Loucy (cell line): ENCODE measurements at regions not wholly inside any gene's neighbourhood (a gene's known extent, or its start where the extent isn't known, plus 50 kb on each side); places are given as distances from the start of the nearest gene placed in this dataset.
"Not testable (repeated sequence)": the region's sequence is repeated elsewhere in the genome, so short reads cannot be mapped to it uniquely, and the experiment has no call there.

Experiments used
- H2AFZ ChIP-seq: fragments of 200-600 bp; sonication (generic); 2 replicates; pipeline ENCODE4 v1.6.0; 2016; ENCODE audit warnings: antibody characterized with exemption, mild to moderate bottlenecking, low read length, moderate library complexity
- H3F3A ChIP-seq: fragments of 200-600 bp; 2 replicates; pipeline ENCODE4 v1.6.0; 2016; ENCODE audit warnings: antibody characterized with exemption, low read depth, mild to moderate bottlenecking
- H3K27me3 ChIP-seq: fragments of 200-600 bp; sonication (generic); 2 replicates; pipeline ENCODE4 v1.6.1; 2014; ENCODE audit warnings: low read length, mild to moderate bottlenecking; ENCODE audit not compliant: insufficient read depth, poor library complexity, severe bottlenecking
- H3K36me3 ChIP-seq: fragments of 200-600 bp; sonication (generic); 2 replicates; pipeline ENCODE4 v1.6.1; 2016; ENCODE audit warnings: low read length; ENCODE audit not compliant: insufficient read depth
- H3K4me1 ChIP-seq: fragments of 200-600 bp; sonication (generic); 2 replicates; pipeline ENCODE4 v1.5.1; 2014; ENCODE audit warnings: low read length, mild to moderate bottlenecking; ENCODE audit not compliant: insufficient read depth, poor library complexity, severe bottlenecking
- H3K4me2 ChIP-seq: fragments of 200-600 bp; sonication (generic); 2 replicates; pipeline ENCODE4 v1.6.0; 2014; ENCODE audit warnings: antibody characterized with exemption, low read length, low read depth, mild to moderate bottlenecking; ENCODE audit not compliant: poor library complexity, severe bottlenecking
- H3K4me3 ChIP-seq: fragments of 200-600 bp; sonication (generic); 2 replicates; pipeline ENCODE4 v1.5.1; 2014; ENCODE audit warnings: low read length, mild to moderate bottlenecking, mixed read lengths; ENCODE audit not compliant: poor library complexity, severe bottlenecking
- H3K79me2 ChIP-seq: fragments of 200-600 bp; sonication (generic); 2 replicates; pipeline ENCODE4 v1.6.1; 2014; ENCODE audit warnings: low read length; ENCODE audit not compliant: insufficient read depth
- H3K9ac ChIP-seq: fragments of 200-600 bp; sonication (generic); 2 replicates; pipeline ENCODE4 v1.6.0; 2014; ENCODE audit warnings: mild to moderate bottlenecking, low read depth, low read length, moderate library complexity; ENCODE audit not compliant: poor library complexity, severe bottlenecking
- H3K9me2 ChIP-seq: fragments of 200-600 bp; sonication (generic); replicated peaks from 2 replicates; pipeline ENCODE4 v1.6.1; 2016; ENCODE audit warnings: low read depth, low read length, mixed read lengths
- H3K9me3 ChIP-seq: fragments of 200-600 bp; sonication (generic); 2 replicates; pipeline ENCODE4 v1.6.1; 2014; ENCODE audit warnings: mild to moderate bottlenecking, antibody characterized with exemption, low read length, low read depth; ENCODE audit not compliant: insufficient read depth
- H4K20me1 ChIP-seq: fragments of 200-600 bp; sonication (generic); 2 replicates; pipeline ENCODE4 v1.6.0; 2014; ENCODE audit warnings: antibody characterized with exemption, low read length, mild to moderate bottlenecking; ENCODE audit not compliant: insufficient read depth, poor library complexity, severe bottlenecking
- EZH2phosphoT487 ChIP-seq: fragments of 200-600 bp; IDR thresholded peaks from 2 replicates; pipeline ENCODE4 v1.6.1; 2018; ENCODE audit warnings: antibody characterized with exemption, mild to moderate bottlenecking, moderate library complexity, borderline replicate concordance
- TF ChIP-seq, protein P1 (sequence below): fragments of 200-600 bp; sonication (generic); conservative IDR thresholded peaks from 2 replicates; pipeline ENCODE4 v1.5.1; 2014; ENCODE audit warnings: mild to moderate bottlenecking, antibody characterized with exemption, low read length

DNA sequence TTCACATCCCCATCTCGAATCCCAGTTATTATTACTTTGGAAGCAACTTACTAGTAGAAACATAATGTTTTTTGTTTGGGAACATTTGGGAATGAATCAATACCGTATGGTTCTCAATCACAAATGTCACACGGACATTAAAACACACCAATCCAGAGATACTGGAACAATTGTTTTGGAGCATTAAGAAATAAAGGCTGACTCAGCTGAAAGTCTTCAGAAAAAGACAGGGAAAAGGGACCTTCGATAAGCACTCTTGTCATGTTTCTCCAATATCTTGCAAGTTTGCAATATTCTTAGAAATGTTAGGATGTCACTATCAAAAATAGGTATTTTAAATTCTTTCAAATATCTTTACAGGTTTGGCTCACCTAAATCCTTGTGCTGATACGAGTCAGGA lies 362.4 kb downstream of the CETN3 start:
- no peaks in the 10 kb centered on the region for H3K27me3 ChIP-seq
- H3K79me2 ChIP-seq = no peaks in the 10 kb centered on the region
- H4K20me1 ChIP-seq = no peaks in the 10 kb centered on the region
- H3K9me2 ChIP-seq = no peaks in the 10 kb centered on the region
- TF ChIP-seq, protein P1, sequence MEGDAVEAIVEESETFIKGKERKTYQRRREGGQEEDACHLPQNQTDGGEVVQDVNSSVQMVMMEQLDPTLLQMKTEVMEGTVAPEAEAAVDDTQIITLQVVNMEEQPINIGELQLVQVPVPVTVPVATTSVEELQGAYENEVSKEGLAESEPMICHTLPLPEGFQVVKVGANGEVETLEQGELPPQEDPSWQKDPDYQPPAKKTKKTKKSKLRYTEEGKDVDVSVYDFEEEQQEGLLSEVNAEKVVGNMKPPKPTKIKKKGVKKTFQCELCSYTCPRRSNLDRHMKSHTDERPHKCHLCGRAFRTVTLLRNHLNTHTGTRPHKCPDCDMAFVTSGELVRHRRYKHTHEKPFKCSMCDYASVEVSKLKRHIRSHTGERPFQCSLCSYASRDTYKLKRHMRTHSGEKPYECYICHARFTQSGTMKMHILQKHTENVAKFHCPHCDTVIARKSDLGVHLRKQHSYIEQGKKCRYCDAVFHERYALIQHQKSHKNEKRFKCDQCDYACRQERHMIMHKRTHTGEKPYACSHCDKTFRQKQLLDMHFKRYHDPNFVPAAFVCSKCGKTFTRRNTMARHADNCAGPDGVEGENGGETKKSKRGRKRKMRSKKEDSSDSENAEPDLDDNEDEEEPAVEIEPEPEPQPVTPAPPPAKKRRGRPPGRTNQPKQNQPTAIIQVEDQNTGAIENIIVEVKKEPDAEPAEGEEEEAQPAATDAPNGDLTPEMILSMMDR = no peak
- H3K9me3 ChIP-seq = no peaks in the 10 kb centered on the region
- no peaks in the 10 kb centered on the region for H3F3A ChIP-seq
- H3K4me3 ChIP-seq = no peak overlapping the region
- H3K9ac ChIP-seq = no peak overlapping the region
- no peak overlapping the region for H3K4me2 ChIP-seq
- no peak overlapping the region for H2AFZ ChIP-seq
- H3K4me1 ChIP-seq = no peaks in the 10 kb centered on the region
- no peaks in the 10 kb centered on the region for H3K36me3 ChIP-seq

DNA sequence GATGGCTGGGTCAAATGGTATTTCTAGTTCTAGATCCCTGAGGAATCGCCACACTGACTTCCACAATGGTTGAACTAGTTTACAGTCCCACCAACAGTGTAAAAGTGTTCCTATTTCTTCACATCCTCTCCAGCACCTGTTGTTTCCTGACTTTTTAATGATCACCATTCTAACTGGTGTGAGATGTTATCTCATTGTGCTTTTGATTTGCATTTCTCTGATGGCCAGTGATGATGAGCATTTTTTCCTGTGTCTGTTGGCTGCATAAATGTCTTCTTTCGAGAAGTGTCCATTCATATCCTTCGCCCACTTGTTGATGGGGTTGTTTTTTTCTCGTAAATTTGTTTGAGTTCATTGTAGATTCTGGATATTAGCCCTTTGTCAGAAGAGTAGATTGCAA lies 369.5 kb downstream of the CETN3 start:
- not testable (repeated sequence) for H3K4me1 ChIP-seq, H3K4me3 ChIP-seq, H3K9me3 ChIP-seq, H3K27me3 ChIP-seq, H3K9ac ChIP-seq, H3K79me2 ChIP-seq, H3K9me2 ChIP-seq, H2AFZ ChIP-seq, H3K36me3 ChIP-seq, H3F3A ChIP-seq, H4K20me1 ChIP-seq, H3K4me2 ChIP-seq

DNA sequence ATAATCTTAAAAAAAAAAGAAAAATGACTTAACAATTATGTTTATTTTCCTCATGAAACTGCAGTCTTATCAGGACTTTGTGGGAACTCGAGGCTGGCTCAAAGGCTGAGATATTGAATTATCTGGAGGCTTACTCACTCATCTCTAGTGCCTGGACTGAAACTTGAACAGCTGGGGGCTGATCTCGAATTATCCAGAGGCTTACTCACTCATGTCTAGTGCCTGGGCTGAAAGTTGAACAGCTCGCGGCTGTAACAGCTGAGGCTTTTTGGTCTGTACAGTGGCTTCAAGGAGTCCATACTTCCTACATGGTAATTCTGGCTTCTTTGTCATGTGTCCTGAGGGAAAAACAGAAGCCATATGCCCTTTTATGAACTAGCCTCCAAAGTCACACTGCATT lies 371.9 kb downstream of the CETN3 start:
- H3K79me2 ChIP-seq = no peaks in the 10 kb centered on the region
- H3K9me3 ChIP-seq = no peaks in the 10 kb centered on the region
- no peak overlapping the region for H3K9ac ChIP-seq
- no peaks in the 10 kb centered on the region for H3K9me2 ChIP-seq
- H2AFZ ChIP-seq = no peak overlapping the region
- no peak overlapping the region for H3K4me2 ChIP-seq
- no peak for TF ChIP-seq EZH2phosphoT487
- TF ChIP-seq, protein P1 = no peak
- no peaks in the 10 kb centered on the region for H3K4me1 ChIP-seq
- no peaks in the 10 kb centered on the region for H3F3A ChIP-seq
- H3K27me3 ChIP-seq = no peaks in the 10 kb centered on the region
- no peaks in the 10 kb centered on the region for H4K20me1 ChIP-seq
- no peaks in the 10 kb centered on the region for H3K36me3 ChIP-seq
- H3K4me3 ChIP-seq = no peak overlapping the region

DNA sequence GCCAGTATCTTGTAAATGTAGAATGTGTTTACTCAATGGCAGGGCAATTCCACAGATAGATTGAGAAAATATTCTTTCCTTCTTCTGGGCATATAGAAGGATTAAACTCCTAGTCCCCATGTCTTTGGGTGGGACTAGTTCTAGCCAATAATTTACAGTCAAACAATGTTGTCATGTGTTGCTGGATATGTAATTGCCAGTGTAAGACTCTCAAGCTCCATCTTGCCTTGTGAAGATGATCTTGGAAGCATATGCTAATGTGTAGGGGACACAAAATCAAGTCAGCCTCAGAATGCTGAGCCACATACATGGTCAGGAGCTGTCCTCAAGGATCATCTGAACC lies 386.9 kb downstream of the CETN3 start:
- H3K9me2 ChIP-seq = no peaks in the 10 kb centered on the region
- H2AFZ ChIP-seq = no peak overlapping the region

More for the DNA sequence above, 386.9 kb downstream of the CETN3 start:
- no peaks in the 10 kb centered on the region for H3K27me3 ChIP-seq
- no peak overlapping the region for H3K9ac ChIP-seq
- no peaks in the 10 kb centered on the region for H3K79me2 ChIP-seq
- H3K36me3 ChIP-seq = no peaks in the 10 kb centered on the region
- H3K4me1 ChIP-seq = no peaks in the 10 kb centered on the region
- no peak overlapping the region for H3K4me2 ChIP-seq
- TF ChIP-seq, protein P1 = no peak
- no peak for TF ChIP-seq EZH2phosphoT487
- H3F3A ChIP-seq = no peaks in the 10 kb centered on the region
- H4K20me1 ChIP-seq = no peaks in the 10 kb centered on the region
- no peak overlapping the region for H3K4me3 ChIP-seq
- no peaks in the 10 kb centered on the region for H3K9me3 ChIP-seq
